K562 (cell line): ENCODE measurements at regions not wholly inside any gene's neighbourhood (a gene's known extent, or its start where the extent isn't known, plus 50 kb on each side); places are given as distances from the start of the nearest gene placed in this dataset.
A peak's percentile ranks its signal among the peaks of the same experiment; 100 is the strongest.

Experiments used
- CTCF ChIP-seq, 3 experiments: IDR thresholded peaks in 2 of 3; conservative IDR thresholded peaks in 1 of 3; 2 replicates each; pipeline ENCODE4 v1.5.1; 2011 to 2012; ENCODE audit warnings: low read length in 3 of 3, mild to moderate bottlenecking in 3 of 3, control low read depth in 2 of 3, improper control_type of control experiment in 1 of 3, inconsistent platforms in 1 of 3, low read depth in 1 of 3, mixed read lengths in 1 of 3, moderate library complexity in 1 of 3; ENCODE audit not compliant: insufficient read depth in 2 of 3
- REST ChIP-seq, 2 experiments: fragments of 450-650 bp; formaldehyde crosslinking in 1 of 2; IDR thresholded peaks; 2 replicates each; pipeline versions ENCODE4 v1.4.0 to v1.6.1; 2014 to 2020; ENCODE audit warnings: mild to moderate bottlenecking in 2 of 2, borderline replicate concordance in 1 of 2, low read depth in 1 of 2

GRCh38 chr14:95432144-95433093 lies 84.0 kb downstream of the SYNE3 start (continued):
- peak; percentile 13; the same call in 1 of the 2 replicates for TF ChIP-seq REST (IDR thresholded peaks at IDR 0.05; ENCODE audit: borderline replicate concordance)
- TF ChIP-seq REST (CRISPR knock-in tag; IDR thresholded peaks at IDR 0.05; ENCODE audit: low read depth): no peak
- TF ChIP-seq CTCF (IDR thresholded peaks at IDR 0.05 in 2 of 3, conservative IDR thresholded peaks at IDR 0.05 in 1 of 3; ENCODE audit: insufficient read depth in 2 of 3, low read depth in 1 of 3, low read length in 3 of 3): peak; percentile 68 to 75 (median 75)
